HCT116 (cell line): ENCODE measurements at regions not wholly inside any gene's neighbourhood (a gene's known extent, or its start where the extent isn't known, plus 50 kb on each side); places are given as distances from the start of the nearest gene placed in this dataset.

Experiments used
- ATAC-seq: fragments of 200-7000 bp; cut with Tn5 transposase; 2 replicates; pipeline ENCODE4 v1.9.1; 2020; ENCODE audit warnings: mild to moderate bottlenecking, moderate library complexity
- BruUV-seq: library from RNA; stranded (reverse); fragments of 400-500 nt; replicated peaks from 2 replicates; lab custom pipeline; 2021; lab: Mats Ljungman, UMichigan
- CTCF ChIA-PET: fragments of 300-600 bp; sonication (Branson Sonifier 250); formaldehyde crosslinking; loops from one replicate; lab custom pipeline; 2021; ENCODE audit warnings: antibody characterized with exemption; lab: Charles Lee
- POLR2A ChIA-PET: fragments of 300-600, 350-600 bp; sonication (Branson Sonifier 250); formaldehyde crosslinking; loops from one replicate; lab custom pipeline; 2021; ENCODE audit warnings: antibody characterized with exemption; lab: Charles Lee
- RAD21 ChIA-PET, 2 experiments: fragments of 300-600 bp; sonication (Branson Sonifier 250); formaldehyde crosslinking; loops; one replicate each; lab custom pipeline; 2023; ENCODE audit warnings: low total read pairs in 2 of 2; ENCODE audit not compliant: uncharacterized antibody in 2 of 2, unreplicated experiment in 2 of 2, low non-redundant PET in 1 of 2; lab: Charles Lee
- DNase-seq: peaks from one replicate; pipeline ENCODE4 v3.0.0-alpha.2; 2010; ENCODE audit warnings: low read depth, low spot score
- H2AFZ ChIP-seq: fragments of 200-600 bp; shearing (Covaris generic), sonication (generic); 2 replicates; pipeline ENCODE4 v1.6.1; 2017; ENCODE audit warnings: low read depth, mixed run types, mixed read lengths, antibody characterized with exemption, low read length; ENCODE audit not compliant: poor library complexity, severe bottlenecking
- H3K27ac ChIP-seq: 2 replicates; pipeline ENCODE4 v1.5.1; 2012; ENCODE audit warnings: low read depth, low read length
- H3K27me3 ChIP-seq: fragments of 200-600 bp; sonication (generic); 2 replicates; pipeline ENCODE4 v1.6.1; 2016; ENCODE audit warnings: mixed run types, low read length, mixed read lengths; ENCODE audit not compliant: insufficient read depth
- H3K36me3 ChIP-seq, 2 experiments: fragments of 200-500 bp in 1 of 2; fragments of 200-600 bp in 1 of 2; sonication (Bioruptor generic) in 1 of 2; sonication (generic) in 1 of 2; 2 replicates each; pipeline versions ENCODE4 v1.5.1 to v1.6.1; 2014 to 2016; ENCODE audit warnings: low read length in 2 of 2, inconsistent platforms in 1 of 2, mixed read lengths in 1 of 2, mixed run types in 1 of 2; ENCODE audit not compliant: insufficient read depth in 2 of 2, control insufficient read depth in 1 of 2
- H3K4me1 ChIP-seq, 2 experiments: fragments of 200-600 bp in 1 of 2; sonication (generic) in 1 of 2; 2 replicates each; pipeline versions ENCODE4 v1.5.1 to v1.6.1; 2012 to 2017; ENCODE audit warnings: low read length in 2 of 2, inconsistent platforms in 1 of 2, mild to moderate bottlenecking in 1 of 2, mixed read lengths in 1 of 2, mixed run types in 1 of 2, moderate library complexity in 1 of 2; ENCODE audit not compliant: insufficient read depth in 2 of 2, control insufficient read depth in 1 of 2
- H3K4me2 ChIP-seq: fragments of 200-600 bp; sonication (generic); 2 replicates; pipeline ENCODE4 v1.6.1; 2017; ENCODE audit warnings: mixed run types, low read length, mixed read lengths
- H3K4me3 ChIP-seq, 2 experiments: fragments of 200-600 bp in 1 of 2; sonication (generic) in 1 of 2; replicated peaks in 1 of 2; 2 replicates each; pipeline ENCODE4 v1.5.1; 2011 to 2016; ENCODE audit warnings: low read length in 2 of 2, control low read depth in 1 of 2, low read depth in 1 of 2, mild to moderate bottlenecking in 1 of 2, mixed read lengths in 1 of 2, mixed run types in 1 of 2
- H3K79me2 ChIP-seq: fragments of 200-600 bp; sonication (generic); 2 replicates; pipeline ENCODE4 v1.6.1; 2017; ENCODE audit warnings: mild to moderate bottlenecking, mixed run types, low read length, moderate library complexity, mixed read lengths; ENCODE audit not compliant: insufficient read depth
- H3K9ac ChIP-seq: fragments of 200-600 bp; sonication (generic); 2 replicates; pipeline ENCODE4 v1.6.1; 2016; ENCODE audit warnings: low read length, mixed read lengths
- H3K9me2 ChIP-seq: fragments of 200-600 bp; sonication (generic), shearing (Covaris generic); 2 replicates; pipeline ENCODE4 v1.6.1; 2017; ENCODE audit warnings: mixed run types, mild to moderate bottlenecking, moderate library complexity; ENCODE audit not compliant: insufficient read depth
- H3K9me3 ChIP-seq, 2 experiments: fragments of 200-500 bp in 1 of 2; fragments of 200-600 bp in 1 of 2; sonication (Bioruptor generic) in 1 of 2; sonication (generic) in 1 of 2; 2 replicates each; pipeline ENCODE4 v1.6.1; 2014 to 2017; ENCODE audit warnings: low read length in 2 of 2, mixed read lengths in 2 of 2, inconsistent platforms in 1 of 2, low read depth in 1 of 2, mild to moderate bottlenecking in 1 of 2, mixed run types in 1 of 2, moderate library complexity in 1 of 2; ENCODE audit not compliant: control insufficient read depth in 1 of 2, insufficient read depth in 1 of 2
- H4K20me1 ChIP-seq: fragments of 200-600 bp; sonication (generic), shearing (Covaris generic); 2 replicates; pipeline ENCODE4 v1.6.1; 2017; ENCODE audit warnings: mixed run types, mild to moderate bottlenecking, moderate library complexity; ENCODE audit not compliant: insufficient read depth
- CBX3 ChIP-seq: IDR thresholded peaks from 2 replicates; pipeline ENCODE4 v1.6.1; 2012; ENCODE audit warnings: low read depth
- EGR1 ChIP-seq: IDR thresholded peaks from 2 replicates; pipeline ENCODE4 v1.6.1; 2012; ENCODE audit warnings: low read depth
- EZH2phosphoT487 ChIP-seq: fragments of 200-600 bp; IDR thresholded peaks from 2 replicates; pipeline ENCODE4 v1.6.1; 2018; ENCODE audit warnings: antibody characterized with exemption, borderline replicate concordance
- JUND ChIP-seq: IDR thresholded peaks from 2 replicates; pipeline ENCODE4 v1.6.1; 2012
- POLR2AphosphoS5 ChIP-seq: IDR thresholded peaks from 2 replicates; pipeline ENCODE4 v1.6.1; 2011; ENCODE audit warnings: mild to moderate bottlenecking, low read depth, low read length, moderate library complexity
- YY1 ChIP-seq: IDR thresholded peaks from 2 replicates; pipeline ENCODE4 v1.6.1; 2011; ENCODE audit warnings: low read length, low read depth, moderate library complexity, mild to moderate bottlenecking; ENCODE audit not compliant: insufficient replicate concordance; ENCODE audit errors: extremely low read depth
- ZNF274 ChIP-seq: fragments of 200-500 bp; sonication (Bioruptor generic); IDR thresholded peaks from 2 replicates; pipeline ENCODE4 v1.6.1; 2014; ENCODE audit warnings: mild to moderate bottlenecking, low read depth, low read length, inconsistent platforms
- intact Hi-C: fragments of 100-400 bp; cut with micrococcal nuclease; formaldehyde crosslinking; loops from 2 replicates; pipeline ENCODE4 v1.10.0; 2022
- TF ChIP-seq, protein P1 (sequence below): IDR thresholded peaks from 2 replicates; pipeline ENCODE4 v1.6.1; 2011; ENCODE audit warnings: mild to moderate bottlenecking, low read length, moderate library complexity; ENCODE audit not compliant: insufficient replicate concordance; ENCODE audit errors: extremely low read depth
- TF ChIP-seq, protein P2 (sequence below), 3 experiments: fragments of 200-600 bp in 1 of 3; sonication (generic) in 1 of 3; IDR thresholded peaks in 2 of 3; conservative IDR thresholded peaks in 1 of 3; 2 replicates each; pipeline ENCODE4 v1.5.1; 2012 to 2017; ENCODE audit warnings: low read depth in 2 of 3, low read length in 2 of 3, antibody characterized with exemption in 1 of 3, borderline replicate concordance in 1 of 3, control low read depth in 1 of 3, mild to moderate bottlenecking in 1 of 3, mixed read lengths in 1 of 3, mixed run types in 1 of 3, moderate library complexity in 1 of 3; ENCODE audit not compliant: insufficient read depth in 1 of 3

DNA sequence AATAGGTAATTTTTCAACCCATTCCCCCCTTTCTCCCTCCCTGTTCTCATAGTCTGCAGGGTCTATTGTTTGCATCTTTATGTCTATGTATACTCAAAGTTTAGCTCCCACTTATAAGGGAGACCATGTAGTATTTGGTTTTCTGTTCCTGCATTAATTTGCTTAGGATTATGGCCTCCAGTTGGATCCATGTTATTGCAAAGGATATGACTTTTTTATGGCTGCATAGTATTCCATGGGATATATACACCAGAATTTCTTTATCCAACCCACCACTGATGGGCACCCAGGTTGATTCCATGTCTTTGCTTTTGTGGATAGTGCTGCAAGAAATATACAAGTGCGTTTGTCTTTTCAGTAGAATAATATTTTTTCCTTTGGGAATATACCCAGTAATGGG, 761.6 kb upstream of the GRAMD2B start:
- DNase-seq (no peak), ATAC-seq (no peak)
- no peak overlapping the region for H3K27ac ChIP-seq
- no peaks in the 10 kb centered on the region for H3K27me3 ChIP-seq
- no TSS peak for BruUV-seq
- no peaks in the 10 kb centered on the region for H4K20me1 ChIP-seq
- H3K4me3 ChIP-seq = no peak overlapping the region
- no peaks in the 10 kb centered on the region for H3K9me2 ChIP-seq
- POLR2A ChIA-PET = no interaction called here
- no peaks in the 10 kb centered on the region for H3K4me1 ChIP-seq
- TF ChIP-seq, protein P1, sequence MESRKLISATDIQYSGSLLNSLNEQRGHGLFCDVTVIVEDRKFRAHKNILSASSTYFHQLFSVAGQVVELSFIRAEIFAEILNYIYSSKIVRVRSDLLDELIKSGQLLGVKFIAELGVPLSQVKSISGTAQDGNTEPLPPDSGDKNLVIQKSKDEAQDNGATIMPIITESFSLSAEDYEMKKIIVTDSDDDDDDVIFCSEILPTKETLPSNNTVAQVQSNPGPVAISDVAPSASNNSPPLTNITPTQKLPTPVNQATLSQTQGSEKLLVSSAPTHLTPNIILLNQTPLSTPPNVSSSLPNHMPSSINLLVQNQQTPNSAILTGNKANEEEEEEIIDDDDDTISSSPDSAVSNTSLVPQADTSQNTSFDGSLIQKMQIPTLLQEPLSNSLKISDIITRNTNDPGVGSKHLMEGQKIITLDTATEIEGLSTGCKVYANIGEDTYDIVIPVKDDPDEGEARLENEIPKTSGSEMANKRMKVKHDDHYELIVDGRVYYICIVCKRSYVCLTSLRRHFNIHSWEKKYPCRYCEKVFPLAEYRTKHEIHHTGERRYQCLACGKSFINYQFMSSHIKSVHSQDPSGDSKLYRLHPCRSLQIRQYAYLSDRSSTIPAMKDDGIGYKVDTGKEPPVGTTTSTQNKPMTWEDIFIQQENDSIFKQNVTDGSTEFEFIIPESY = no peak
- no peak for TF ChIP-seq POLR2AphosphoS5
- TF ChIP-seq EGR1 = no peak
- TF ChIP-seq ZNF274 = no peak
- TF ChIP-seq JUND = no peak
- no peak for TF ChIP-seq YY1
- H3K79me2 ChIP-seq = no peaks in the 10 kb centered on the region
- CTCF ChIA-PET = no interaction called here
- RAD21 ChIA-PET = interaction anchor here in 1 of 2 experiments (0.6 kb wide), 1 partner anchor 1991 kb away, joined by 3 read pairs; no protein-coding TSS in a partner anchor
- no peak overlapping the region for H3K9ac ChIP-seq
- H3K36me3 ChIP-seq = no peaks in the 10 kb centered on the region
- no peak overlapping the region for H2AFZ ChIP-seq
- no peaks in the 10 kb centered on the region for H3K9me3 ChIP-seq
- H3K4me2 ChIP-seq = no peak overlapping the region
- intact Hi-C loops = no loop called here

DNA sequence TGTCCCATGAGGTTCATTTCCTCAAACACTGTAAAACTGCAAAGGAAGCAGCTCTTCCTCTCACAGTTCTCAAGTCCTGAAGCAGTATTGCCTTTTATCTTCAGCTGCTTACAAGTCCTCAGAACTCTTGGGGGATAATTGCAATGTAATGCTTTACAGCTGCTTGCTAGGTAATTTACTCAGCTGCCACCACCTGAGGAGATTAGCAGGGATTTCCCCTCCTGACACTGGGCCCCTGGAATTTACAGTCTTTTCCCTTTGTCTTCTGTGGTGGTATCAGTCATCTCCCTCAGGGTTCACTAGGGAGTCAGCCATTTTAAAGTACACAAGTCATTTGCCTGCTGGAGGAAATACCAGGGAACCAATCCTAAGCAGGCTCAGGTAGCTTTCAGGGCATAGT, 754.3 kb upstream of the GRAMD2B start:
- Histone ChIP-seq H4K20me1 (no peaks in the 10 kb centered on the region), H3K4me2 (no peak overlapping the region), H3K27me3 (no peaks in the 10 kb centered on the region), H3K27ac (no peak overlapping the region), H3K79me2 (no peaks in the 10 kb centered on the region), H2AFZ (no peak overlapping the region), H3K36me3 (no peaks in the 10 kb centered on the region), H3K9me2 (peaks cover 3% of the 10 kb centered on the region; the same call in 1 of the 2 replicates), H3K9me3 (no peaks in the 10 kb centered on the region), H3K4me1 (no peaks in the 10 kb centered on the region), H3K9ac (no peak overlapping the region), H3K4me3 (no peak overlapping the region)
- intact Hi-C loops = no loop called here
- ChIA-PET RAD21 (no interaction called here), POLR2A (no interaction called here), CTCF (no interaction called here)
- ATAC-seq (no peak), DNase-seq (no peak)
- TF ChIP-seq YY1 (no peak), EZH2phosphoT487 (no peak), ZNF274 (no peak), CBX3 (no peak)
- TF ChIP-seq, protein P2, sequence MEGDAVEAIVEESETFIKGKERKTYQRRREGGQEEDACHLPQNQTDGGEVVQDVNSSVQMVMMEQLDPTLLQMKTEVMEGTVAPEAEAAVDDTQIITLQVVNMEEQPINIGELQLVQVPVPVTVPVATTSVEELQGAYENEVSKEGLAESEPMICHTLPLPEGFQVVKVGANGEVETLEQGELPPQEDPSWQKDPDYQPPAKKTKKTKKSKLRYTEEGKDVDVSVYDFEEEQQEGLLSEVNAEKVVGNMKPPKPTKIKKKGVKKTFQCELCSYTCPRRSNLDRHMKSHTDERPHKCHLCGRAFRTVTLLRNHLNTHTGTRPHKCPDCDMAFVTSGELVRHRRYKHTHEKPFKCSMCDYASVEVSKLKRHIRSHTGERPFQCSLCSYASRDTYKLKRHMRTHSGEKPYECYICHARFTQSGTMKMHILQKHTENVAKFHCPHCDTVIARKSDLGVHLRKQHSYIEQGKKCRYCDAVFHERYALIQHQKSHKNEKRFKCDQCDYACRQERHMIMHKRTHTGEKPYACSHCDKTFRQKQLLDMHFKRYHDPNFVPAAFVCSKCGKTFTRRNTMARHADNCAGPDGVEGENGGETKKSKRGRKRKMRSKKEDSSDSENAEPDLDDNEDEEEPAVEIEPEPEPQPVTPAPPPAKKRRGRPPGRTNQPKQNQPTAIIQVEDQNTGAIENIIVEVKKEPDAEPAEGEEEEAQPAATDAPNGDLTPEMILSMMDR (IDR thresholded peaks at IDR 0.05 in 2 of 3, conservative IDR thresholded peaks at IDR 0.05 in 1 of 3; ENCODE audit: borderline replicate concordance in 1 of 3, insufficient read depth in 1 of 3, low read depth in 2 of 3, low read length in 2 of 3) = no peak
- BruUV-seq = no TSS peak
